IMR-90 (cell line): ENCODE measurements at regions not wholly inside any gene's neighbourhood (a gene's known extent, or its start where the extent isn't known, plus 50 kb on each side); places are given as distances from the start of the nearest gene placed in this dataset.

Experiments used
- ATAC-seq: fragments of 200-7000 bp; cut with Tn5 transposase; 2 replicates; pipeline ENCODE4 v1.9.1; 2020; ENCODE audit warnings: low read depth, mild to moderate bottlenecking, moderate library complexity
- BruUV-seq: library from RNA; stranded (reverse); fragments of 400-500 nt; replicated peaks from 2 replicates; lab custom pipeline; 2021; lab: Mats Ljungman, UMichigan
- CTCF ChIA-PET: fragments of 300-600 bp; formaldehyde crosslinking; extraction: SDS; loops from one replicate; lab custom pipeline; 2021; ENCODE audit warnings: antibody characterized with exemption; lab: Yijun Ruan, JAX
- POLR2A ChIA-PET: fragments of 300-600 bp; sonication (Branson Sonifier 250); formaldehyde crosslinking; loops from one replicate; lab custom pipeline; 2022; ENCODE audit warnings: antibody characterized with exemption; ENCODE audit not compliant: unreplicated experiment; lab: Charles Lee
- DNase-seq: peaks from one replicate; pipeline ENCODE4 v3.0.0; 2013
- H2AFZ ChIP-seq: replicated peaks from 2 replicates; pipeline ENCODE3; 2013; ENCODE audit warnings: low read length, mild to moderate bottlenecking; ENCODE audit not compliant: poor library complexity
- H2AK5ac ChIP-seq: 2 replicates; pipeline ENCODE4 v1.6.1; 2013; ENCODE audit warnings: low read depth, low read length, inconsistent platforms
- H2AK9ac ChIP-seq: replicated peaks from 2 replicates; pipeline ENCODE3; 2013; ENCODE audit warnings: mild to moderate bottlenecking, low read depth, low read length, moderate library complexity; ENCODE audit not compliant: poor library complexity
- H2BK120ac ChIP-seq: 2 replicates; pipeline ENCODE4 v1.6.1; 2013; ENCODE audit warnings: low read depth, low read length, inconsistent platforms
- H2BK15ac ChIP-seq: 3 replicates; pipeline ENCODE4 v1.6.1; 2013; ENCODE audit warnings: low read depth, low read length, inconsistent platforms
- H2BK20ac ChIP-seq: 2 replicates; pipeline ENCODE4 v1.6.1; 2013; ENCODE audit warnings: low read depth, mild to moderate bottlenecking, inconsistent platforms, low read length, moderate library complexity
- H2BK5ac ChIP-seq: 2 replicates; pipeline ENCODE4 v1.6.1; 2013; ENCODE audit warnings: mild to moderate bottlenecking, low read depth, low read length, inconsistent platforms; ENCODE audit not compliant: poor library complexity, severe bottlenecking
- H3K14ac ChIP-seq: replicated peaks from 2 replicates; pipeline ENCODE4 v1.6.1; 2013; ENCODE audit warnings: low read depth, low read length, inconsistent platforms
- H3K18ac ChIP-seq: 2 replicates; pipeline ENCODE4 v1.6.1; 2013; ENCODE audit warnings: low read depth, low read length, control low read depth
- H3K23ac ChIP-seq: 2 replicates; pipeline ENCODE4 v1.6.1; 2013; ENCODE audit warnings: low read depth, low read length, inconsistent platforms
- H3K27ac ChIP-seq: 2 replicates; pipeline ENCODE4 v1.5.1; 2013; ENCODE audit warnings: mild to moderate bottlenecking, control low read depth, low read length; ENCODE audit not compliant: insufficient read depth
- H3K27me3 ChIP-seq: 2 replicates; pipeline ENCODE4 v1.6.1; 2013; ENCODE audit warnings: low read length; ENCODE audit not compliant: control insufficient read depth, insufficient read depth
- H3K36me3 ChIP-seq: 2 replicates; pipeline ENCODE4 v1.6.1; 2013; ENCODE audit warnings: low read length, mixed read lengths; ENCODE audit not compliant: control insufficient read depth, insufficient read depth
- H3K4ac ChIP-seq: 2 replicates; pipeline ENCODE4 v1.6.1; 2013; ENCODE audit warnings: low read depth, low read length, inconsistent platforms
- H3K4me1 ChIP-seq: 2 replicates; pipeline ENCODE4 v1.6.1; 2013; ENCODE audit warnings: low read length, mixed read lengths; ENCODE audit not compliant: control insufficient read depth, insufficient read depth
- H3K4me2 ChIP-seq: 2 replicates; pipeline ENCODE4 v1.6.1; 2013; ENCODE audit warnings: low read depth, mild to moderate bottlenecking, control low read depth, low read length, moderate library complexity
- H3K4me3 ChIP-seq: 2 replicates; pipeline ENCODE4 v1.5.1; 2013; ENCODE audit warnings: low read depth, mild to moderate bottlenecking, control low read depth, low read length, moderate library complexity; ENCODE audit not compliant: insufficient read depth
- H3K56ac ChIP-seq: 2 replicates; pipeline ENCODE4 v1.6.1; 2013; ENCODE audit warnings: low read length, inconsistent platforms; ENCODE audit not compliant: insufficient read depth; ENCODE audit errors: extremely low read depth
- H3K79me1 ChIP-seq, 2 experiments: 2 replicates each; pipeline ENCODE4 v1.6.1; 2013; ENCODE audit warnings: low read length in 2 of 2, inconsistent platforms in 1 of 2, low read depth in 1 of 2
- H3K9ac ChIP-seq: 2 replicates; pipeline ENCODE4 v1.6.1; 2013; ENCODE audit warnings: low read depth, low read length, control low read depth
- H3K9me1 ChIP-seq: 2 replicates; pipeline ENCODE4 v1.6.1; 2013; ENCODE audit warnings: low read length, inconsistent platforms; ENCODE audit not compliant: insufficient read depth
- H3K9me3 ChIP-seq: 2 replicates; pipeline ENCODE4 v1.6.1; 2013; ENCODE audit warnings: low read length; ENCODE audit not compliant: control insufficient read depth, insufficient read depth
- H4K20me1 ChIP-seq: 2 replicates; pipeline ENCODE4 v1.6.1; 2013; ENCODE audit warnings: low read length, inconsistent platforms; ENCODE audit not compliant: insufficient read depth
- H4K5ac ChIP-seq: 2 replicates; pipeline ENCODE4 v1.6.1; 2013; ENCODE audit warnings: mild to moderate bottlenecking, low read depth, low read length, control low read depth
- H4K8ac ChIP-seq, 2 experiments: 2 replicates each; pipeline ENCODE4 v1.6.1; 2013; ENCODE audit warnings: low read depth in 2 of 2, low read length in 2 of 2, control low read depth in 1 of 2, inconsistent platforms in 1 of 2
- H4K91ac ChIP-seq: 2 replicates; pipeline ENCODE4 v1.6.1; 2013; ENCODE audit warnings: low read depth, low read length, inconsistent platforms; ENCODE audit not compliant: insufficient read depth
- ELK1 ChIP-seq: fragments of 150-350 bp; IDR thresholded peaks from 2 replicates; pipeline ENCODE4 v1.6.1; 2016; ENCODE audit warnings: low read depth, mild to moderate bottlenecking, low read length, moderate library complexity, borderline replicate concordance
- MAFK ChIP-seq: IDR thresholded peaks from 2 replicates; pipeline ENCODE4 v1.6.1; 2012; ENCODE audit warnings: low read depth, low read length, improper control_type of control experiment
- MAZ ChIP-seq: IDR thresholded peaks from 2 replicates; pipeline ENCODE4 v1.6.1; 2012; ENCODE audit warnings: low read depth, mild to moderate bottlenecking, low read length, improper control_type of control experiment, moderate library complexity, borderline replicate concordance
- RAD21 ChIP-seq: IDR thresholded peaks from 2 replicates; pipeline ENCODE4 v1.6.1; 2012; ENCODE audit warnings: low read length, improper control_type of control experiment
- RCOR1 ChIP-seq: IDR thresholded peaks from 2 replicates; pipeline ENCODE4 v1.6.1; 2012; ENCODE audit warnings: mild to moderate bottlenecking, low read length, improper control_type of control experiment; ENCODE audit not compliant: insufficient replicate concordance
- WGBS, 2 experiments: methylation state at CpG; one replicate each; pipeline versions ENCODE4 v1.1.5 to v1.1.7; 2013; ENCODE audit warnings: missing lambda C conversion rate in 2 of 2; ENCODE audit not compliant: insufficient read length in 1 of 2; ENCODE audit errors: extremely low coverage in 2 of 2; 5-methylcytosine and 5-hydroxymethylcytosine counted together
- dilution Hi-C: fragments of 300-500 bp; cut with HindIII; formaldehyde crosslinking; loops from one replicate; pipeline ENCODE4 v1.14.3; 2018; ENCODE audit warnings: low sequenced_read_pairs; ENCODE audit not compliant: unreplicated experiment
- in situ Hi-C: fragments of 300-500 bp; cut with MboI; formaldehyde crosslinking; loops from 3 replicates; pipeline ENCODE4 v1.14.3; 2019; ENCODE audit warnings: low sequenced_read_pairs, inconsistent platforms, mixed read lengths
- intact Hi-C: fragments of 100-400 bp; cut with micrococcal nuclease; formaldehyde crosslinking; loops from 2 replicates; pipeline ENCODE4 v1.10.0; 2022

GRCh38 chr3:117893638-117894037 lies 1141.0 kb downstream of the IGSF11 start:
- H3K14ac ChIP-seq = no peak overlapping the region
- H3K27me3 ChIP-seq = no peaks in the 10 kb centered on the region
- in situ Hi-C loops = no loop called here
- H3K4me1 ChIP-seq = peaks cover 4% of the 10 kb centered on the region; the same call in 1 of the 2 replicates
- no peaks in the 10 kb centered on the region for H3K9me3 ChIP-seq
- H3K79me1 ChIP-seq = no peaks in the 10 kb centered on the region
- H4K8ac ChIP-seq = no peak overlapping the region
- no peak overlapping the region for H4K5ac ChIP-seq
- no peaks in the 10 kb centered on the region for H3K36me3 ChIP-seq
- H3K27ac ChIP-seq = no peak overlapping the region
- no peak overlapping the region for H2BK120ac ChIP-seq
- no CpG with 5 or more reads among the region's 2 CpGs for whole genome bisulfite sequencing, 2 experiments
- ChIA-PET POLR2A (no interaction called here), CTCF (interaction anchor here (0.6 kb wide), 1 partner anchor 337 kb away, joined by 3 read pairs; no protein-coding TSS in a partner anchor)
- H2AK5ac ChIP-seq = no peak overlapping the region
- dilution Hi-C loops = no loop called here
- no peak overlapping the region for H4K91ac ChIP-seq
- no peak overlapping the region for H3K4me3 ChIP-seq
- H2BK5ac ChIP-seq = no peak overlapping the region
- H3K18ac ChIP-seq = peak overlapping the region; percentile 23; the same call in 1 of the 2 replicates
- no peaks in the 10 kb centered on the region for H4K20me1 ChIP-seq
- no peak overlapping the region; the same call in 1 of the 2 replicates for H3K4me2 ChIP-seq
- BruUV-seq = no TSS peak
- H2AK9ac ChIP-seq = no peak overlapping the region
- H2AFZ ChIP-seq = no peak overlapping the region
- H2BK15ac ChIP-seq = no peak overlapping the region
- no peak overlapping the region for H3K23ac ChIP-seq
- no peak overlapping the region for H3K9ac ChIP-seq
- TF ChIP-seq ELK1 (no peak), RCOR1 (no peak), MAZ (no peak), MAFK (no peak), RAD21 (no peak)
- no peak overlapping the region for H2BK20ac ChIP-seq
- H3K56ac ChIP-seq = no peak overlapping the region
- DNase-seq (no peak), ATAC-seq (no peak)
- no peak overlapping the region for H3K4ac ChIP-seq
- H3K9me1 ChIP-seq = 0 out of 2 replicates have a peak, but pooled peaks cover 1% of the 10 kb centered on the region
- intact Hi-C loops = no loop called here
